ENCODE measurements at regions not wholly inside any gene's neighbourhood (a gene's known extent, or its start where the extent isn't known, plus 50 kb on each side); places are given as distances from the start of the nearest gene placed in this dataset.

GRCh38 chr2:120485096-120485495 lies 139.2 kb downstream of the INHBB start:
- Histone ChIP-seq H3K4me1 (ENCODE audit: control insufficient read depth in 2 of 2, insufficient read depth in 2 of 2, low read length in 2 of 2) (no peaks in the 10 kb centered on the region), H3K9ac (ENCODE audit: low read length) (no peak overlapping the region), H3K27ac (ENCODE audit: low read length in 2 of 2) (no peak overlapping the region), H2AFZ (ENCODE audit: insufficient read depth, low read depth, low read length, poor library complexity, severe bottlenecking) (no peak overlapping the region), H3K9me3 (ENCODE audit: control extremely low read depth in 1 of 3, control insufficient read depth in 2 of 3, insufficient read depth in 1 of 3, low read length in 2 of 3) (peaks cover 0 to 2% (median 0%) of the 10 kb centered on the region in 3 donors), H3K27me3 (replicated peaks in 1 of 4; ENCODE audit: control extremely low read depth in 1 of 4, control insufficient read depth in 3 of 4, insufficient read depth in 4 of 4, low read length in 3 of 4) (peaks cover 0 to 3% (median 0%) of the 10 kb centered on the region in 4 experiments), H3K79me2 (ENCODE audit: control insufficient read depth, insufficient read depth, low read length) (no peaks in the 10 kb centered on the region), H3K4me2 (replicated peaks; ENCODE audit: low read depth, low read length, poor library complexity, severe bottlenecking) (no peak overlapping the region), H3K4me3 (ENCODE audit: control extremely low read depth in 1 of 5, extremely low read depth in 1 of 5, insufficient read depth in 1 of 5, low read depth in 2 of 5, low read length in 4 of 5) (no peak overlapping the region), H3K36me3 (replicated peaks in 1 of 2; ENCODE audit: control extremely low read depth in 1 of 2, control insufficient read depth in 1 of 2, extremely low read depth in 1 of 2, insufficient read depth in 2 of 2, low read length in 1 of 2) (no peaks in the 10 kb centered on the region), H4K20me1 (ENCODE audit: control insufficient read depth, insufficient read depth, low read length, poor library complexity, severe bottlenecking) (no peaks in the 10 kb centered on the region)
- H3K4me3 Mint-ChIP-seq = no peak overlapping the region
- WGBS (ENCODE audit: insufficient coverage) = 90% methylated on average over 7 of the region's 7 CpGs
- no peaks in the 10 kb centered on the region for H3K9me3 Mint-ChIP-seq (ENCODE audit: insufficient read depth)
- H3K4me1 Mint-ChIP-seq = no peaks in the 10 kb centered on the region
- intact Hi-C loops (cut with micrococcal nuclease) = no loop called here
- peaks cover 8% of the 10 kb centered on the region for H3K27me3 Mint-ChIP-seq
- DNase-seq (no peak), ATAC-seq (ENCODE audit: low read depth) (no peak)
- H3K27ac Mint-ChIP-seq = no peak overlapping the region
- no peak for TF ChIP-seq EZH2 (IDR thresholded peaks at IDR 0.05; ENCODE audit: borderline replicate concordance, insufficient read depth, low read depth, low read length, poor library complexity, severe bottlenecking)
- TF ChIP-seq, protein P1, sequence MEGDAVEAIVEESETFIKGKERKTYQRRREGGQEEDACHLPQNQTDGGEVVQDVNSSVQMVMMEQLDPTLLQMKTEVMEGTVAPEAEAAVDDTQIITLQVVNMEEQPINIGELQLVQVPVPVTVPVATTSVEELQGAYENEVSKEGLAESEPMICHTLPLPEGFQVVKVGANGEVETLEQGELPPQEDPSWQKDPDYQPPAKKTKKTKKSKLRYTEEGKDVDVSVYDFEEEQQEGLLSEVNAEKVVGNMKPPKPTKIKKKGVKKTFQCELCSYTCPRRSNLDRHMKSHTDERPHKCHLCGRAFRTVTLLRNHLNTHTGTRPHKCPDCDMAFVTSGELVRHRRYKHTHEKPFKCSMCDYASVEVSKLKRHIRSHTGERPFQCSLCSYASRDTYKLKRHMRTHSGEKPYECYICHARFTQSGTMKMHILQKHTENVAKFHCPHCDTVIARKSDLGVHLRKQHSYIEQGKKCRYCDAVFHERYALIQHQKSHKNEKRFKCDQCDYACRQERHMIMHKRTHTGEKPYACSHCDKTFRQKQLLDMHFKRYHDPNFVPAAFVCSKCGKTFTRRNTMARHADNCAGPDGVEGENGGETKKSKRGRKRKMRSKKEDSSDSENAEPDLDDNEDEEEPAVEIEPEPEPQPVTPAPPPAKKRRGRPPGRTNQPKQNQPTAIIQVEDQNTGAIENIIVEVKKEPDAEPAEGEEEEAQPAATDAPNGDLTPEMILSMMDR (IDR thresholded peaks at IDR 0.05) = no peak
- ChIA-PET POLR2A (no interaction called here), CTCF (no interaction called here)

DNA sequence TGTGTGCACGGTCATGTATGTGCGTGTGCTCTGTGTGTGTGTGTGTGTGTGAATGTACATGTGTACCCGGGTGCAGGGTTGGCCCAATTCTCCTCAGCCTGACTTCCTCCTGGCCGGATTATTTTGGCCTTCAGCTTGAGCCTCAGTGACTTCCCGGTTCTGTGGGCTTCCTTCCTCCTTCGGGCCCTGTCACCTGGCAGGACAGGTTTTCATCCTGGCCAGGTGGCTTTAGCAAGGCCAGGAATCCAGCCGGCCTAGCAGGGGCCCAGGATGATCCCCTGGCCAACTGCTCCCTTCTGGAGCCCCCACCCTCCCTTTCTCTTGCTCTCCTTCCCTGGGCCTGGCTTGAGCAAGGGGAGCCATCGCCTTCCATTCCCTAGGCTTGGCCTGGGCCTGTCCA lies 140.5 kb downstream of the INHBB start:
- H3K27me3 Mint-ChIP-seq = peaks cover 13% of the 10 kb centered on the region
- intact Hi-C loops (cut with micrococcal nuclease) = no loop called here
- WGBS (ENCODE audit: insufficient coverage) = 65% methylated on average over 8 of the region's 8 CpGs
- Histone ChIP-seq H3K79me2 (ENCODE audit: control insufficient read depth, insufficient read depth, low read length) (no peaks in the 10 kb centered on the region), H3K27ac (ENCODE audit: low read length in 2 of 2) (no peak overlapping the region), H3K9ac (ENCODE audit: low read length) (no peak overlapping the region), H3K36me3 (replicated peaks in 1 of 2; ENCODE audit: control extremely low read depth in 1 of 2, control insufficient read depth in 1 of 2, extremely low read depth in 1 of 2, insufficient read depth in 2 of 2, low read length in 1 of 2) (no peaks in the 10 kb centered on the region), H3K9me3 (ENCODE audit: control extremely low read depth in 1 of 3, control insufficient read depth in 2 of 3, insufficient read depth in 1 of 3, low read length in 2 of 3) (peaks cover 0 to 2% (median 0%) of the 10 kb centered on the region in 3 donors), H2AFZ (ENCODE audit: insufficient read depth, low read depth, low read length, poor library complexity, severe bottlenecking) (no peak overlapping the region), H3K27me3 (replicated peaks in 1 of 4; ENCODE audit: control extremely low read depth in 1 of 4, control insufficient read depth in 3 of 4, insufficient read depth in 4 of 4, low read length in 3 of 4) (peaks cover 0 to 3% (median 0%) of the 10 kb centered on the region in 4 experiments), H4K20me1 (ENCODE audit: control insufficient read depth, insufficient read depth, low read length, poor library complexity, severe bottlenecking) (no peaks in the 10 kb centered on the region), H3K4me2 (replicated peaks; ENCODE audit: low read depth, low read length, poor library complexity, severe bottlenecking) (no peak overlapping the region), H3K4me3 (ENCODE audit: control extremely low read depth in 1 of 5, extremely low read depth in 1 of 5, insufficient read depth in 1 of 5, low read depth in 2 of 5, low read length in 4 of 5) (no peak overlapping the region), H3K4me1 (ENCODE audit: control insufficient read depth in 2 of 2, insufficient read depth in 2 of 2, low read length in 2 of 2) (no peaks in the 10 kb centered on the region)
- H3K4me3 Mint-ChIP-seq = no peak overlapping the region
- ChIA-PET CTCF (no interaction called here), POLR2A (no interaction called here)
- ATAC-seq (ENCODE audit: low read depth) = no peak
- H3K4me1 Mint-ChIP-seq = no peaks in the 10 kb centered on the region
- H3K9me3 Mint-ChIP-seq (ENCODE audit: insufficient read depth) = no peaks in the 10 kb centered on the region
- H3K27ac Mint-ChIP-seq = no peak overlapping the region
- DNase-seq = no peak
- no peak for TF ChIP-seq EZH2 (IDR thresholded peaks at IDR 0.05; ENCODE audit: borderline replicate concordance, insufficient read depth, low read depth, low read length, poor library complexity, severe bottlenecking)
- TF ChIP-seq, protein P1 (IDR thresholded peaks at IDR 0.05) = no peak

Data from B cell (primary cell).